ENCODE measurements at regions not wholly inside any gene's neighbourhood (a gene's known extent, or its start where the extent isn't known, plus 50 kb on each side); places are given as distances from the start of the nearest gene placed in this dataset.

- Histone ChIP-seq H3K4me2 (ENCODE audit: insufficient read depth, low read length) (no peak overlapping the region), H3K9ac (replicated peaks; ENCODE audit: extremely low read depth, insufficient read depth, low read length) (no peak overlapping the region), H3K27me3 (ENCODE audit: control insufficient read depth in 2 of 2, insufficient read depth in 2 of 2, low read length in 2 of 2) (no peaks in the 10 kb centered on the region), H3K4me3 (replicated peaks in 1 of 3; ENCODE audit: insufficient read depth in 1 of 3, low read depth in 1 of 3, low read length in 3 of 3) (no peak overlapping the region), H4K20me1 (replicated peaks; ENCODE audit: control insufficient read depth, extremely low read depth, insufficient read depth, low read length) (no peaks in the 10 kb centered on the region), H2AFZ (ENCODE audit: low read depth, low read length) (no peak overlapping the region), H3K4me1 (ENCODE audit: control insufficient read depth, extremely low read depth, insufficient read depth, low read length) (peaks cover 13% of the 10 kb centered on the region), H3K9me3 (replicated peaks; ENCODE audit: control insufficient read depth, insufficient read depth, low read length) (no peaks in the 10 kb centered on the region), H3K36me3 (ENCODE audit: control insufficient read depth in 2 of 2, extremely low read depth in 1 of 2, insufficient read depth in 2 of 2, low read length in 2 of 2) (no peaks in the 10 kb centered on the region), H3K9me1 (replicated peaks; ENCODE audit: control insufficient read depth, extremely low read depth, insufficient read depth, low read length) (no peaks in the 10 kb centered on the region), H3K79me2 (ENCODE audit: control insufficient read depth, insufficient read depth, low read length) (no peaks in the 10 kb centered on the region), H3K27ac (ENCODE audit: insufficient read depth, low read depth, low read length) (no peak overlapping the region)
- no peak for TF ChIP-seq MYC (IDR thresholded peaks at IDR 0.05; ENCODE audit: low read depth, low read length)
- TF ChIP-seq JUN (IDR thresholded peaks at IDR 0.05; ENCODE audit: borderline replicate concordance, insufficient read depth, insufficient read length, low read depth) = no peak
- TF ChIP-seq POLR2AphosphoS5 (IDR thresholded peaks at IDR 0.05; ENCODE audit: insufficient read depth, low read depth, low read length) = no peak
- TF ChIP-seq POLR2A (IDR thresholded peaks at IDR 0.05; ENCODE audit: low read depth, low read length) = no peak
- TF ChIP-seq EZH2 (IDR thresholded peaks at IDR 0.05; ENCODE audit: borderline replicate concordance, low read depth, low read length, severe bottlenecking) = no peak
- no peak for TF ChIP-seq CTCF (IDR thresholded peaks at IDR 0.05; ENCODE audit: extremely low read depth in 1 of 2, insufficient read depth in 1 of 2, low read depth in 1 of 2, low read length in 2 of 2)
- no peak for TF ChIP-seq GATA2 (IDR thresholded peaks at IDR 0.05; ENCODE audit: insufficient read depth, insufficient read length, low read depth, low read length)
- no peak for TF ChIP-seq FOS (IDR thresholded peaks at IDR 0.05; ENCODE audit: borderline replicate concordance, insufficient read depth, low read length)
- no peak for TF ChIP-seq MAX (IDR thresholded peaks at IDR 0.05; ENCODE audit: insufficient read depth, insufficient read length)
- POLR2A ChIA-PET = no interaction called here
- dilution Hi-C loops (cut with MboI; ENCODE audit: extremely low pct_ligation_motif_present, low sequenced_read_pairs) = no loop called here
- CTCF ChIA-PET = no interaction called here
- intact Hi-C loops (cut with micrococcal nuclease) = loop anchor here (2.0 kb wide), 1 partner anchor 13 kb away; no protein-coding TSS in a partner anchor
- BruUV-seq (replicated peaks) = no TSS peak
- DNase-seq (ENCODE audit: low read depth, low spot score) = no peak
- no peak for FAIRE-seq
Measured at GRCh38 chr6:150773969-150774368, 91.5 kb upstream of the MTHFD1L start.

Data from endothelial cell of umbilical vein (primary cell).